Uterus (tissue), 3 donors: ENCODE measurements at regions not wholly inside any gene's neighbourhood (a gene's known extent, or its start where the extent isn't known, plus 50 kb on each side); places are given as distances from the start of the nearest gene placed in this dataset.

Source experiments
- DNase-seq, 2 donors: peaks; one replicate each; pipeline ENCODE4 v3.0.0-alpha.2; 2019 to 2020
- H3K27ac ChIP-seq, 2 donors: fragments of 200-600 bp; sonication (generic); 1 replicate in 1 of 2; 2 replicates in 1 of 2; pipeline ENCODE4 v1.5.1; 2016 to 2018
- H3K27me3 ChIP-seq, 2 donors: fragments of 200-600 bp; sonication (generic); one replicate each; pipeline ENCODE4 v1.5.1; 2018 to 2019; ENCODE audit warnings: control low read depth in 1 of 2
- H3K36me3 ChIP-seq, 2 donors: fragments of 200-600 bp; sonication (generic); one replicate each; pipeline ENCODE4 v1.5.1; 2019; ENCODE audit warnings: control low read depth in 1 of 2
- H3K4me1 ChIP-seq, 2 donors: fragments of 200-600 bp; sonication (generic); one replicate each; pipeline ENCODE4 v1.5.1; 2018 to 2019; ENCODE audit warnings: control low read depth in 1 of 2
- H3K4me3 ChIP-seq, 2 donors: fragments of 200-600 bp; sonication (generic); 1 replicate in 1 of 2; 2 replicates in 1 of 2; pipeline ENCODE4 v1.5.1; 2018 to 2019; ENCODE audit warnings: mild to moderate bottlenecking in 1 of 2
- H3K9me3 ChIP-seq, 2 donors: fragments of 200-600 bp; sonication (generic); one replicate each; pipeline ENCODE4 v1.5.1; 2019; ENCODE audit warnings: control low read depth in 1 of 2
- CTCF ChIP-seq, 4 experiments: fragments of 200-600 bp in 2 of 4; fragments of 450-650 bp in 2 of 4; sonication (generic) in 2 of 4; IDR thresholded peaks; one replicate each; pipeline ENCODE4 v1.5.1; 2016 to 2019; ENCODE audit warnings: antibody characterized with exemption in 4 of 4, mild to moderate bottlenecking in 2 of 4, moderate library complexity in 1 of 4
- POLR2A ChIP-seq, 2 donors: fragments of 450-650 bp; IDR thresholded peaks; one replicate each; pipeline ENCODE4 v1.6.1; 2016; ENCODE audit warnings: antibody characterized with exemption in 2 of 2, mild to moderate bottlenecking in 1 of 2, moderate library complexity in 1 of 2
- intact Hi-C: fragments of 100-400 bp; cut with DNase I; formaldehyde crosslinking; loops from one replicate; pipeline ENCODE4 v1.15.1; 2023; ENCODE audit warnings: low total_unique reads
- donor health status: DM: yes; HTN: yes; CAD: no.

- H3K4me3 ChIP-seq, result no peak overlapping the region
- H3K9me3 ChIP-seq, result no peaks in the 10 kb centered on the region
- no peaks in the 10 kb centered on the region for H3K4me1 ChIP-seq
- no peaks in the 10 kb centered on the region for H3K27me3 ChIP-seq
- TF ChIP-seq CTCF (IDR thresholded peaks at IDR 0.05), result no peak
- TF ChIP-seq POLR2A (IDR thresholded peaks at IDR 0.05), result no peak
- no peaks in the 10 kb centered on the region for H3K36me3 ChIP-seq
- H3K27ac ChIP-seq, result no peak overlapping the region
- no peak for DNase-seq
- intact Hi-C loops, result no loop called here
These were observed 362.6 kb upstream of the PLSCR5 start for GRCh38 chr3:146967783-146968182.

- no peak for DNase-seq
- TF ChIP-seq POLR2A (IDR thresholded peaks at IDR 0.05) (no peak), CTCF (IDR thresholded peaks at IDR 0.05) (no peak)
- intact Hi-C loops, result no loop called here
These were observed 361.0 kb upstream of the PLSCR5 start for GRCh38 chr3:146966124-146966523.

GRCh38 chr3:146953511-146953981, 348.4 kb upstream of the PLSCR5 start:
- Histone ChIP-seq H3K9me3 (no peaks in the 10 kb centered on the region), H3K27ac (no peak overlapping the region), H3K36me3 (no peaks in the 10 kb centered on the region), H3K4me3 (no peak overlapping the region), H3K4me1 (no peaks in the 10 kb centered on the region), H3K27me3 (no peaks in the 10 kb centered on the region)
- intact Hi-C loops, result no loop called here
- DNase-seq, result no peak
- TF ChIP-seq CTCF (IDR thresholded peaks at IDR 0.05), result no peak
- no peak for TF ChIP-seq POLR2A (IDR thresholded peaks at IDR 0.05)

More at GRCh38 chr3:146966124-146966523, 361.0 kb upstream of the PLSCR5 start:
- no peaks in the 10 kb centered on the region for H3K9me3 ChIP-seq
- no peaks in the 10 kb centered on the region for H3K36me3 ChIP-seq
- no peak overlapping the region for H3K27ac ChIP-seq
- H3K27me3 ChIP-seq, result no peaks in the 10 kb centered on the region
- H3K4me1 ChIP-seq, result no peaks in the 10 kb centered on the region
- no peak overlapping the region for H3K4me3 ChIP-seq

- no peak for TF ChIP-seq POLR2A (IDR thresholded peaks at IDR 0.05)
- TF ChIP-seq CTCF (IDR thresholded peaks at IDR 0.05), result no peak
- Histone ChIP-seq H3K27me3 (no peaks in the 10 kb centered on the region), H3K4me3 (no peak overlapping the region), H3K4me1 (no peaks in the 10 kb centered on the region), H3K36me3 (no peaks in the 10 kb centered on the region), H3K27ac (no peak overlapping the region), H3K9me3 (no peaks in the 10 kb centered on the region)
- intact Hi-C loops, result no loop called here
- no peak for DNase-seq
These were observed 343.8 kb upstream of the PLSCR5 start for GRCh38 chr3:146948985-146949384.

- H3K9me3 ChIP-seq, result no peaks in the 10 kb centered on the region
- intact Hi-C loops, result no loop called here
- no peaks in the 10 kb centered on the region for H3K4me1 ChIP-seq
- H3K4me3 ChIP-seq, result no peak overlapping the region
- H3K27ac ChIP-seq, result no peak overlapping the region
- H3K27me3 ChIP-seq, result no peaks in the 10 kb centered on the region
- no peak for DNase-seq
- TF ChIP-seq POLR2A (IDR thresholded peaks at IDR 0.05), result no peak
- no peak for TF ChIP-seq CTCF (IDR thresholded peaks at IDR 0.05)
- no peaks in the 10 kb centered on the region for H3K36me3 ChIP-seq
These were observed 343.0 kb upstream of the PLSCR5 start for GRCh38 chr3:146948186-146948585.
